Heart left ventricle (tissue), 16 donors: ENCODE measurements at regions not wholly inside any gene's neighbourhood (a gene's known extent, or its start where the extent isn't known, plus 50 kb on each side); places are given as distances from the start of the nearest gene placed in this dataset.
A peak's percentile ranks its signal among the peaks of the same experiment; 100 is the strongest.

Experiments used
- ATAC-seq, 4 donors: fragments of 200-7000 bp; cut with Tn5 transposase; one replicate each; pipeline ENCODE4 v1.9.1; 2020 to 2022; ENCODE audit warnings: moderate library complexity in 4 of 4, mild to moderate bottlenecking in 3 of 4, moderate number of reproducible peaks in 1 of 4
- DNase-seq, 5 donors: peaks; one replicate each; pipeline ENCODE4 v3.0.0-alpha.2; 2020
- H3K27ac ChIP-seq, 12 donors: fragments of 200-600 bp; sonication (generic) in 4 of 12; one replicate each; pipeline versions ENCODE4 v1.5.0 to v1.8.0; 2016 to 2022; ENCODE audit warnings: mild to moderate bottlenecking in 2 of 12
- H3K27me3 ChIP-seq, 9 donors: fragments of 200-600 bp; sonication (generic) in 2 of 9; one replicate each; pipeline versions ENCODE4 v1.5.1 to v1.8.0; 2016 to 2022; ENCODE audit warnings: mild to moderate bottlenecking in 3 of 9
- H3K36me3 ChIP-seq, 9 donors: fragments of 200-600 bp; sonication (generic) in 2 of 9; one replicate each; pipeline versions ENCODE4 v1.5.0 to v1.8.0; 2018 to 2022; ENCODE audit warnings: mild to moderate bottlenecking in 2 of 9
- H3K4me1 ChIP-seq, 12 donors: fragments of 200-600 bp; sonication (generic) in 4 of 12; one replicate each; pipeline versions ENCODE4 v1.5.0 to v1.8.0; 2016 to 2022; ENCODE audit warnings: mild to moderate bottlenecking in 3 of 12
- H3K4me3 ChIP-seq, 12 donors: fragments of 200-600 bp; sonication (generic) in 4 of 12; one replicate each; pipeline versions ENCODE4 v1.5.0 to v1.8.0; 2017 to 2022; ENCODE audit warnings: mild to moderate bottlenecking in 9 of 12, moderate library complexity in 4 of 12
- H3K9me3 ChIP-seq, 12 donors: fragments of 200-600 bp; sonication (generic) in 4 of 12; one replicate each; pipeline versions ENCODE4 v1.5.0 to v1.8.0; 2016 to 2022; ENCODE audit warnings: mild to moderate bottlenecking in 1 of 12
- POLR2A ChIP-seq, 2 donors: fragments of 450-650 bp; IDR thresholded peaks; one replicate each; pipeline ENCODE4 v1.6.1; 2017; ENCODE audit warnings: antibody characterized with exemption in 2 of 2, mild to moderate bottlenecking in 2 of 2, moderate library complexity in 2 of 2
- WGBS, 4 donors: extraction: QIAGEN DNeasy Blood & Tissue Kit in 2 of 4; methylation state at CpG; one replicate each; pipeline versions ENCODE4 v1.1.5 to v1.1.7; 2013 to 2018; 5-methylcytosine and 5-hydroxymethylcytosine counted together
- intact Hi-C, 10 donors: fragments of 100-400 bp; cut with DNase I; formaldehyde crosslinking; loops; one replicate each; pipeline versions ENCODE4 v1.11.1 to v1.14.2; 2022
- TF ChIP-seq, protein P1 (sequence below), 12 donors: fragments of 200-600 bp; sonication (generic) in 4 of 12; IDR thresholded peaks; one replicate each; pipeline versions ENCODE4 v1.5.0 to v1.8.0; 2018 to 2022; ENCODE audit warnings: antibody characterized with exemption in 12 of 12, mild to moderate bottlenecking in 5 of 12
- donor health status: ischemic (EF 13 %, LVEDD 7.1; RV severe dilation, severe dysfunction).
- donor health status: healthy with polysubstance abuse.
- donor health status: DM: no; HTN: yes; CAD: no.
- donor health status: DM: no; HTN: no; CAD: no.
- donor health status: ischemic (EF 25% LVEDD 6.9; RV normal size, moderate dysfunction).
- donor health status: ischemic (EF 25% LVEDD 5.7; RV mildly dilated, moderate dysfunction).
- donor health status: healthy.
- donor health status: DM: yes; HTN: yes; CAD: no.
- donor health status: ischemic (EF 35%, LVEDD 5.7; RV mildly dilated, moderate dysfunction).
- donor health status: nonischemic (EF 11% LVEDD 7.7; RV severe dilation, severe dysfunction).
- donor health status: DM: yes; HTN: yes; CAD: no.
- donor health status: PGD.
- donor health status: ischemic (EF 29% LVEDD 5.4; RV normal size, mild dysfunction).
- donor health status: nonischemic (EF 23%, LVEDD 6.1; RV moderate dilation, normal function).

DNA sequence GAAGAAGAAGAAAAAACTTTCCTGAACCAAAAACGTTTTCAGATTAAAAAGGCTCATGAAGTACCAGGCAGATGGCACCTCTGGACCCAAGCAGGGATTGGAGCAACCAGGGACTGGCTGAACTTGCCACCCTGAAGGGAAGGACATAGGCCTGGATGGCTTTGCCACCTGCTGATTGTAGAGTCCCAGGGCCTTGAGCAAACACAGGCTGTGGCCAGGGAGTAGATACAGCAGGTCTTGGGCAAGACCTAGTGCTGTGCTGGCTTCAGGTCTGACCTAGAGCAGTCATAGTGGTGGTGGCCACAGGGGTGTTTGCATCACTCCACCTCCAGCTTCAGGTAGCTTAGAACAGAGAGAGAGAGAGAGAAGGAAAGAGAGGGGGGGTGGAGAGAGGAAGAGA lies 176.7 kb upstream of the FOXN2 start:
- Histone ChIP-seq H3K36me3 (no peaks in the 10 kb centered on the region), H3K4me3 (no peak overlapping the region), H3K9me3 (no peaks in the 10 kb centered on the region), H3K27ac (no peak overlapping the region), H3K4me1 (no peaks in the 10 kb centered on the region), H3K27me3 (no peaks in the 10 kb centered on the region)
- DNase-seq, result no peak
- intact Hi-C loops, result no loop called here
- TF ChIP-seq, protein P1, sequence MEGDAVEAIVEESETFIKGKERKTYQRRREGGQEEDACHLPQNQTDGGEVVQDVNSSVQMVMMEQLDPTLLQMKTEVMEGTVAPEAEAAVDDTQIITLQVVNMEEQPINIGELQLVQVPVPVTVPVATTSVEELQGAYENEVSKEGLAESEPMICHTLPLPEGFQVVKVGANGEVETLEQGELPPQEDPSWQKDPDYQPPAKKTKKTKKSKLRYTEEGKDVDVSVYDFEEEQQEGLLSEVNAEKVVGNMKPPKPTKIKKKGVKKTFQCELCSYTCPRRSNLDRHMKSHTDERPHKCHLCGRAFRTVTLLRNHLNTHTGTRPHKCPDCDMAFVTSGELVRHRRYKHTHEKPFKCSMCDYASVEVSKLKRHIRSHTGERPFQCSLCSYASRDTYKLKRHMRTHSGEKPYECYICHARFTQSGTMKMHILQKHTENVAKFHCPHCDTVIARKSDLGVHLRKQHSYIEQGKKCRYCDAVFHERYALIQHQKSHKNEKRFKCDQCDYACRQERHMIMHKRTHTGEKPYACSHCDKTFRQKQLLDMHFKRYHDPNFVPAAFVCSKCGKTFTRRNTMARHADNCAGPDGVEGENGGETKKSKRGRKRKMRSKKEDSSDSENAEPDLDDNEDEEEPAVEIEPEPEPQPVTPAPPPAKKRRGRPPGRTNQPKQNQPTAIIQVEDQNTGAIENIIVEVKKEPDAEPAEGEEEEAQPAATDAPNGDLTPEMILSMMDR (IDR thresholded peaks at IDR 0.05), result no peak
- no peak for TF ChIP-seq POLR2A (IDR thresholded peaks at IDR 0.05)
- ATAC-seq, result no peak
- 50 to 55% (median 51%) methylated on average over 1 of the region's 1 CpG for WGBS, 4 donors

GRCh38 chr2:48138898-48139297 lies 175.6 kb upstream of the FOXN2 start:
- H3K4me3 ChIP-seq, result no peak overlapping the region
- H3K9me3 ChIP-seq, result no peaks in the 10 kb centered on the region
- intact Hi-C loops, result no loop called here
- DNase-seq (no peak), ATAC-seq (no peak)
- no peak overlapping the region for H3K27ac ChIP-seq
- no peaks in the 10 kb centered on the region for H3K4me1 ChIP-seq
- no peaks in the 10 kb centered on the region for H3K36me3 ChIP-seq
- TF ChIP-seq POLR2A (IDR thresholded peaks at IDR 0.05), result no peak
- TF ChIP-seq, protein P1 (IDR thresholded peaks at IDR 0.05), result no peak
- 0 to 2% (median 0%) methylated on average over 1 of the region's 1 CpG for WGBS, 4 donors
- no peaks in the 10 kb centered on the region for H3K27me3 ChIP-seq

GRCh38 chr2:48140586-48140985 lies 173.9 kb upstream of the FOXN2 start:
- no peak overlapping the region for H3K27ac ChIP-seq
- TF ChIP-seq, protein P1 (IDR thresholded peaks at IDR 0.05), result no peak
- TF ChIP-seq POLR2A (IDR thresholded peaks at IDR 0.05), result no peak
- H3K36me3 ChIP-seq, result no peaks in the 10 kb centered on the region
- no peak for ATAC-seq
- H3K27me3 ChIP-seq, result no peaks in the 10 kb centered on the region
- no peaks in the 10 kb centered on the region for H3K9me3 ChIP-seq
- H3K4me1 ChIP-seq, result peaks cover 0 to 13% (median 0%) of the 10 kb centered on the region in 12 donors
- no peak overlapping the region for H3K4me3 ChIP-seq
- DNase-seq, result no peak
- intact Hi-C loops, result no loop called here

DNA sequence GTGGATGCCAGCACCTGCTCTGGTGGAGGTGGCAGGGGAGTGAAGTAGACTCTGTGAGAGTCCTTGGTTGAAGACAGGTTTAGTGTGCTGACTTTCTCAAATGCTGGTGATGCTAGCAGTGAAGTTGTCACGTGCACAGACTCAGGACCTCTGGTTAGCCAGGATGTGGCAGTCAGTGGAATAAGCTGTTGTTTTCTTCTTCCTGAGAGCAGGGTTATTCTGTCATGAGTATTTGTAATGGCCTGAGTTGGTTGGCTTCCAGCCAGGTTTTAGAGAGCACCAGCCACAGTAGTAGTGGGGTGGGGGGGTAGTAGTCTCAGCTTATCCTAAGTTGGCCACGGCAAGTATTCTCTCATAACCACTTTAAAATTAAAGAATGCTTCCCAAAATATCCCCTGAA lies 169.7 kb upstream of the FOXN2 start:
- TF ChIP-seq, protein P1 (IDR thresholded peaks at IDR 0.05), result no peak
- no peak for TF ChIP-seq POLR2A (IDR thresholded peaks at IDR 0.05)
- WGBS, 4 donors, result 22 to 36% (median 25%) methylated on average over 2 of the region's 2 CpGs
- DNase-seq, result peak in 1 of 5 donors; percentile 13
- H3K4me1 ChIP-seq, result peaks cover 0 to 20% (median 0%) of the 10 kb centered on the region in 12 donors
- H3K27ac ChIP-seq, result no peak overlapping the region
- intact Hi-C loops, result no loop called here
- H3K36me3 ChIP-seq, result no peaks in the 10 kb centered on the region
- no peaks in the 10 kb centered on the region for H3K9me3 ChIP-seq
- no peaks in the 10 kb centered on the region for H3K27me3 ChIP-seq
- no peak overlapping the region for H3K4me3 ChIP-seq
- ATAC-seq, result peak in 1 of 4 donors; percentile 32
